Midbrain (tissue), 1 donor: ENCODE measurements at regions not wholly inside any gene's neighbourhood (a gene's known extent, or its start where the extent isn't known, plus 50 kb on each side); places are given as distances from the start of the nearest gene placed in this dataset.
"Not testable (repeated sequence)": the region's sequence is repeated elsewhere in the genome, so short reads cannot be mapped to it uniquely, and the experiment has no call there.

Source experiments
- DNase-seq: peaks from one replicate; lab custom pipeline; 2025; lab: John Stamatoyannopoulos, UW

GRCh38 chr9:74355107-74355506 is 142.0 kb upstream of the RORB start:
- DNase-seq: no peak

DNA sequence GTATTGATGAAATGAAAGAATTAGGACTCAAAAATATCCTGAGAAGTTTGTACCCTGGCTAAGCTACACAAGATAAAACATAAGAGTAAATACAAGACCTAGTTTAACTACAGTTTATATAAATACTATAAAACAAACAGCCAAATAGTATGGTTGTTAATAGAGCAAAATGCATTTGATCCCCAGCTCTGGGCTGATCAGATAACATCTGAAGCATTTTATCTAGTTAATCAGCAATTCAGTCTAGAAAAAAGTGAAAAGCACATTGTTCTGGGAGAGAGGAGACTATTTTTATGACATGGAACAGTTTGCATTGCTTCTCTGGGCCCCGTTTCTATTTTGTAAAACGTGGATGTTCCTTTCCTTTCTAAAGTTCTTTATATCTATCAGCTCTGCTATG is 139.6 kb upstream of the RORB start:
- no peak for DNase-seq

DNA sequence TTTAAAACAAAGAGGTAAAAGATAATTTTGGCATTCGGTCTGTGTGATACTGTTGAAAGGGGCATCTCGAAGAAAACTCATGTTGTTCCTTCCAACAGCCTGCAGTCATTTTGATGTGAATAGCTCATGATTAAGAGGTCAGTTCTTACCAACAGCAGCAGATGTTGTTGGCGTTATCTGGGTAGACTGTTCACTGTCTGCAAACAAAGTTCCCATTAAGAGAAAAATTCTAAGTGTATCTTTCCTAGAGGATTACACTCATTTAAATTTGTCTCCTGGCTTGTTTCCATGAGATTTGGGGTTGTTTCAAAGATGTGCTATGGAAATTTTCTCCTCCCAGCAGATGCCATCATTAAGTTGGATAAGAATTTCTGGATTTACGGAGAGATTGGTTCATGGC is 138.2 kb upstream of the RORB start:
- no peak for DNase-seq

DNA sequence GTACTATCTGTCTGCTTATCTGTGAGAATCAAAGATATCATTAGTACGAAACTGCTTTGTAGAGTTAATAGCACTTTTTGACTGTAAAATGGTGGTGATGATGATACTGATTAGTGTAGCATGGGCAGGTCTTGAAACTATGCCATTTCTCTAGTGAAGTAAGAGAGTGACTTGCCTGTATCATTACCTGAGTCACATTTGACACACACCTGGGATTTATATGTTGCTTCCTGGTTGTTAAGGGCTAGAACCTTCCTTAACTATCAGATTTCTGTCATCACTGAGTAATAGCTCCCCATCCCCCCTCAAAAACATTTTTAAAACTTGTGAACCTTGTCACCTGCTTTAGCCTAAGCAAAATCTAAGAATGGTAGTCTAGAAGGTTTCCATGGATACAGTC is 135.6 kb upstream of the RORB start:
- no peak for DNase-seq

- no peak for DNase-seq
Measured at GRCh38 chr9:74362423-74362822, 134.7 kb upstream of the RORB start.

DNA sequence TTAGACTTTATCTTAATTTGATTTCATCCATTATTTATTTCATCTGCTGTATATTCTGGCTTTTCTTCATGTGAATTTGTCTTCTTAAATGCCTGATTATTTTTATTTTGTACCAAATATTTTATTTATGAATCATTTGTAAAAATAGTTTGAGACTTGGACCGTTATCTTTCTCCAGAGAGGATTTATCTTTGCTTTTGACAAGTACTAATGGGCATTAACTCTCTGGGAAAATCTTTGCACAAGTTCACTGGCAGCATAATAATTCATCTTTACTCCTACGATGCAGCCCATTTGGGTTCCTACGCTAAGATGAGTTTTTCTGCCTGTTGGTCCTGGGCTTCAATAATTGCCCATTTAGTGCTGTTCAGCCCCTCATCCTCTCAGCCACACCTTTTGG is 131.0 kb upstream of the RORB start:
- DNase-seq: no peak

DNA sequence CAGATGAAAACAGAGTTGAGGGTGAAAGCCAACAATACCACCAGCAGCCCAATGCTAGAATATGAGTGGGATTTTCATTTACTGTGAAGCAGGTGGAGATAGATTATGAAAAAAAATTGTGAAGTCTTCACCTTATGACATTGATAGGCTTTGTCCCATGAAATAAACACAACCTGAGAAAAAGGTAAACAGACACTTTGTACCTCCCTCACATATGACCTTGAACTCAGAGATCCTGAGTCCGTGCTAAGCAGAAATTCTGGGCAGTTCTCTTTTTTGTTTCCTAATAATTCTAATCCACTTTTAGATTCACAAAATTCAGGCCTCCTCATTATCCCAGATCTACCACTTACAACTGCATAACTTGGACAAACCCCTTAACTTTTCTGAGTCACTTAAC is 127.3 kb upstream of the RORB start:
- DNase-seq: no peak

DNA sequence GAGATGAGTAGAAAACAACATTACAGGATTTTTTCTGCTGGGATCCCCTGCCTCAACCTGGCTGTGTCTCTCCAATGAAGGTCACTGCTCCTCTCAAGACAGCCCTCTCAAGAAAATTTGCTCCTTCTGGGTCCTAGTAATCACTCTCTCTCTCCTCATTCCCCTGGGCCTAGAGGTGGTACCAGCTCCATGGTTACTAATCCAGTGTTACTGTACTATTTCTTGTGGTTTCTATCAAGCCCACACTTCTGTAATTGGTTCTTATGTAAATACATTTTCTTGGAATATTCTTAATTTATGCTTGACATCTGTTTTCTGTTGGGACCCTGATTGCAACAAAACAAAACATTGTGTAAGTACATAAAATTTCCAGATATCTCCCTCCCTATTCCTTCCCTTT is 123.8 kb upstream of the RORB start:
- no peak for DNase-seq

DNA sequence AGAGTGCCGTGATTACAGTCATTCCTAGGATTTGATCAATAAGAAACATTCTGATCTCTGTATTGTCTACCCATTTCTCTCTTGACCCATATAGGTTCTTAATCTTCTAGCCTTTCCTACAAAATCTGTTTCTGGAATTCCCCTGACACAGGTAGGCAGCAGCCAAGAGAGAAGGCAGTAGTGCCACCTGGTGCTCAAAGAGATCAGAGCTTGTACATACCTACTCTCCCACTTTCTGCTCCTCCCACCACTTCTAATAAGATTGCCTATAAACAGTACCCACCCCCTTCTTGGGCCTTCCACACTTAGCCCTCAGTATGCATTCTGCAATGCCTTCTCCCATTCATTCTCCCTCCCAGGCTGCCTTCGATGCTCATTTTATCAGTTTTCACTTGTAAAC is 117.4 kb upstream of the RORB start:
- no peak for DNase-seq

DNA sequence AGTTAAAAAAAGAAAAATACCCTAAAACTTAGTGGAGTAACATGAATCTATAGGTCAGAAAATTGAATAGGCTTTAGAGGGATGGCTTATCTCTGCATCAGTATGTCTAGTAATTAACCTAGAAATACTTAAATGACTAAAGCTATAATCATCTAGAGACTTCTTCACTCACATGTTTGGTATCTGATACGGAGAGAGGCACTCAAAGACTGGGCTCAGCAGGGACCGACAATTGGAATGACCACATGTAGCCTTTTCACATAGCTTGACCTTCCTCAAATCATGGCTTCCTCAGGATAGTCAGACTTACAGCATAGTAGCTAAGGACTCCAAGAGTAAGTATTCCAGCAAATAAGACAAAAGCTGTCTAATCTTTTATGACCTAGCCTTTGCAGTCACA is 105.3 kb upstream of the RORB start:
- DNase-seq: no peak

- DNase-seq: no peak
Measured at GRCh38 chr9:74403581-74403980, 93.6 kb upstream of the RORB start.

GRCh38 chr9:74404620-74405019 is 92.5 kb upstream of the RORB start:
- DNase-seq: no peak

DNA sequence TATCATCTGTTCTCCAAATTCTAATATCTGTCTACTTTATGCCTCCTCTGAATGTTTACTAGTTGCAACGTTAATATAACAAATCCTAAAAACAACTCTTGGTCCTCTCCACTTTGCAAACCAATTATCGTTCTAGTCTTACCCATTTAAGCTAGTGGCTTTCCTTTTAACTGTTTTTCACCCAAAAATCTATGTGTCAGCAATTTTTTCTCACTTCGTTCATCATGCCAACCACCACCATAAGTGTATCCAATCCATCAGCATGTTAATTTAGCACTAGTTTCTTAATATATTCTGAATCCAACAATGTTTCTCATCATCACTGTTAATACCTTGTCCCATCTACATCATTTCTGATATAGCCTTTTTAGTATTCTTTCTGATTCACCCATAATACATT is 90.0 kb upstream of the RORB start:
- DNase-seq: no peak

DNA sequence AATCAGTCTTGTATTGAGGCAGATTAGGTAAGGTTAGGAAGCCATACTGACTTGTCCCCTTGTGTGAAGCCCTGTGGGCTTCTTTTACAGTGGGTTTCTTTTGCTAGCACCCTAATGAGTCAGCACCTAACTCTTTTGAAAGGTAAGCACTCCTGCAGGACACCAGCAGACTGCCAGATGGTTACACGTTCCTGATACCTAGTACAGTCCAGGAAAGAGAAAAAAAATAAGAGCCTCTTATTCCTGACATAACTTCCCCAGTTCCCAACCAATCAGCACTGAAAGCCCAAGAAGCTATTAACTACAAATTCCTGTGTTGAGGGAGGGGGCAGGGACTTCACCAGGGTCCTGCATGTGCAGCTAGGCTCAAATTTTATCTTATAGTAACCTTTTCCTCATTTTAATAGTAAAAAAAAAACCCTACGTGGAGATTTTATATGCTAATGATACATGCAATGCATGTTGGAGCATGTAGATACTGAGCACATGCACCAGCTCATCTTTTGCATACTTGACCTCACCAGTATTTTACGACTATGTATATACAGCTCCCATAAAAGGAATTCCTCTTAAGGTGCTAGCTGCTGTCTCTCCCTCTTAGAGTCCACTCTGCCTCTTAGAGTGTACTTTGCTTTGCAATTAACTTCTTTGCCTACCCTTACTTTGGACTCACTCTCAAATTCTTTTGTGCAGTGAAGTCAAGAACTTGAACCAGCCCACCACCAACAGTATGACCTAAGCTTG is 84.7 kb upstream of the RORB start:
- no peak for DNase-seq

DNA sequence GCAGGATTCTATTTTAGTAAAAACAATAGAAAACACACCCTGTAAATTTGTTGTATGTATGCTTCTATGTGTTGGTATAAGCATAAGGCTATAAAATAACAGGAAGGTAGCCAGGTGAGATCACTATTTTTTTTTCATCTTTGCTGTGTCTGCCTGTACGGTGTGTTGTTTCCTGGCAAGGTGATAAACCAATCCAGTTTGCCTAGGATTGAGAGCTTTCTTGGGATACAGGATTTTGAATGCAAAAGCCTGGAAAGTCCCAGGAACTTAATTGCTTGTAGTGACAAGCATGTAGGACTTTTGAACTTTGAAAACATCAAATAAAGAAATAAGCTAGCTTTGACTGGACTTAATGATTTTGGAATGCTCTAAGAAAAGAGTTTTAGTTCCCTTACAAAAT is 83.3 kb upstream of the RORB start:
- DNase-seq: no peak

GRCh38 chr9:74414325-74414724 is 82.8 kb upstream of the RORB start:
- DNase-seq: no peak

GRCh38 chr9:74415995-74416394 is 81.1 kb upstream of the RORB start:
- DNase-seq: no peak

DNA sequence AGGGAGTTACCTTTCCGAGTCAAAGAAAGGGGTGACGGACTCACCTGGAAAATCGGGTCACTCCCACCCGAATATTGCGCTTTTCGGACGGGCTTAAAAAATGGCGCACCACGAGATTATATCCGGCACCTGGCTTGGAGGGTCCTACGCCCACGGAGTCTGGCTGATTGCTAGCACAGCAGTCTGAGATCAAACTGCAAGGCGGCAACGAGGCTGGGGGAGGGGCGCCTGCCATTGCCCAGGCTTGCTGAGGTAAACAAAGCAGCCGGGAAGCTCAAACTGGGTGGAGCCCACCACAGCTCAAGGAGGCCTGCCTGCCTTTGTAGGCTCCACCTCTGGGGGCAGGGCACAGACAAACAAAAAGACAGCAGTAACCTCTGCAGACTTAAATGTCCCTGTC is 72.6 kb upstream of the RORB start:
- DNase-seq: not testable (repeated sequence)

- DNase-seq: no peak
Measured at GRCh38 chr9:74431467-74431866, 65.7 kb upstream of the RORB start.

- no peak for DNase-seq
Measured at GRCh38 chr9:74443036-74443750, 53.9 kb upstream of the RORB start.

GRCh38 chr9:74444369-74444768 is 52.8 kb upstream of the RORB start:
- no peak for DNase-seq
